Testis (tissue), 2 donors: ENCODE measurements at regions not wholly inside any gene's neighbourhood (a gene's known extent, or its start where the extent isn't known, plus 50 kb on each side); places are given as distances from the start of the nearest gene placed in this dataset.

Experiments used
- DNase-seq: peaks from one replicate; pipeline ENCODE4 v3.0.0-alpha.2; 2019
- H3K27ac ChIP-seq, 2 donors: fragments of 200-600 bp; sonication (generic); one replicate each; pipeline ENCODE4 v1.5.1; 2019
- H3K27me3 ChIP-seq: fragments of 200-600 bp; sonication (generic); one replicate; pipeline ENCODE4 v1.5.1; 2019
- H3K36me3 ChIP-seq: fragments of 200-600 bp; sonication (generic); one replicate; pipeline ENCODE4 v1.5.1; 2017; ENCODE audit warnings: low read depth; ENCODE audit errors: missing control alignments
- H3K4me1 ChIP-seq: fragments of 200-600 bp; sonication (generic); one replicate; pipeline ENCODE4 v1.5.1; 2019
- H3K4me3 ChIP-seq, 2 donors: fragments of 200-600 bp; sonication (generic); one replicate each; pipeline ENCODE4 v1.5.1; 2017 to 2019
- H3K9me3 ChIP-seq: fragments of 200-600 bp; sonication (generic); one replicate; pipeline ENCODE4 v1.5.1; 2017
- POLR2A ChIP-seq: fragments of 450-650 bp; IDR thresholded peaks from one replicate; pipeline ENCODE4 v1.6.1; 2017; ENCODE audit warnings: antibody characterized with exemption, mild to moderate bottlenecking, moderate library complexity
- WGBS, 2 donors: methylation state at CpG; one replicate each; pipeline ENCODE4 v1.1.5; 2018; 5-methylcytosine and 5-hydroxymethylcytosine counted together
- intact Hi-C: fragments of 100-400 bp; cut with DNase I; formaldehyde crosslinking; loops from one replicate; pipeline ENCODE4 v1.15.1; 2023; ENCODE audit warnings: low total_unique reads
- TF ChIP-seq, protein P1 (sequence below), 3 experiments: fragments of 450-650 bp in 2 of 3; fragments of 200-600 bp in 1 of 3; sonication (generic) in 1 of 3; IDR thresholded peaks; one replicate each; pipeline ENCODE4 v1.5.1; 2016 to 2019; ENCODE audit warnings: antibody characterized with exemption in 3 of 3, mild to moderate bottlenecking in 2 of 3, moderate library complexity in 1 of 3

- 60 to 67% methylated on average over 13 to 14 of the region's 14 CpGs for WGBS, 2 donors
- H3K9me3 ChIP-seq = no peaks in the 10 kb centered on the region
- H3K36me3 ChIP-seq = no peaks in the 10 kb centered on the region
- H3K4me3 ChIP-seq = no peak overlapping the region
- no peaks in the 10 kb centered on the region for H3K27me3 ChIP-seq
- H3K4me1 ChIP-seq = peaks cover 4% of the 10 kb centered on the region
- DNase-seq = peak; percentile 70
- TF ChIP-seq, protein P1, sequence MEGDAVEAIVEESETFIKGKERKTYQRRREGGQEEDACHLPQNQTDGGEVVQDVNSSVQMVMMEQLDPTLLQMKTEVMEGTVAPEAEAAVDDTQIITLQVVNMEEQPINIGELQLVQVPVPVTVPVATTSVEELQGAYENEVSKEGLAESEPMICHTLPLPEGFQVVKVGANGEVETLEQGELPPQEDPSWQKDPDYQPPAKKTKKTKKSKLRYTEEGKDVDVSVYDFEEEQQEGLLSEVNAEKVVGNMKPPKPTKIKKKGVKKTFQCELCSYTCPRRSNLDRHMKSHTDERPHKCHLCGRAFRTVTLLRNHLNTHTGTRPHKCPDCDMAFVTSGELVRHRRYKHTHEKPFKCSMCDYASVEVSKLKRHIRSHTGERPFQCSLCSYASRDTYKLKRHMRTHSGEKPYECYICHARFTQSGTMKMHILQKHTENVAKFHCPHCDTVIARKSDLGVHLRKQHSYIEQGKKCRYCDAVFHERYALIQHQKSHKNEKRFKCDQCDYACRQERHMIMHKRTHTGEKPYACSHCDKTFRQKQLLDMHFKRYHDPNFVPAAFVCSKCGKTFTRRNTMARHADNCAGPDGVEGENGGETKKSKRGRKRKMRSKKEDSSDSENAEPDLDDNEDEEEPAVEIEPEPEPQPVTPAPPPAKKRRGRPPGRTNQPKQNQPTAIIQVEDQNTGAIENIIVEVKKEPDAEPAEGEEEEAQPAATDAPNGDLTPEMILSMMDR (IDR thresholded peaks at IDR 0.05) = no peak
- TF ChIP-seq POLR2A = no peak
- no peak overlapping the region for H3K27ac ChIP-seq
- intact Hi-C loops = no loop called here
These were observed 243.4 kb downstream of the RHOU start for GRCh38 chr1:228978484-228979324.

GRCh38 chr1:228979325-228979699, 244.0 kb downstream of the RHOU start:
- intact Hi-C loops = no loop called here
- Histone ChIP-seq H3K4me1 (peaks cover 4% of the 10 kb centered on the region), H3K9me3 (no peaks in the 10 kb centered on the region), H3K36me3 (no peaks in the 10 kb centered on the region), H3K27ac (no peak overlapping the region), H3K4me3 (no peak overlapping the region), H3K27me3 (no peaks in the 10 kb centered on the region)
- 79 to 88% methylated on average over 7 of the region's 7 CpGs for WGBS, 2 donors
- TF ChIP-seq, protein P1 (IDR thresholded peaks at IDR 0.05) = no peak
- no peak for TF ChIP-seq POLR2A
- no peak for DNase-seq

GRCh38 chr1:228979774-228980173, 244.5 kb downstream of the RHOU start:
- Histone ChIP-seq H3K36me3 (no peaks in the 10 kb centered on the region), H3K9me3 (no peaks in the 10 kb centered on the region), H3K27ac (no peak overlapping the region), H3K4me1 (peaks cover 4% of the 10 kb centered on the region), H3K4me3 (no peak overlapping the region), H3K27me3 (no peaks in the 10 kb centered on the region)
- intact Hi-C loops = no loop called here
- 88 to 96% methylated on average over 6 of the region's 6 CpGs for WGBS, 2 donors
- no peak for DNase-seq
- no peak for TF ChIP-seq POLR2A
- TF ChIP-seq, protein P1 (IDR thresholded peaks at IDR 0.05) = no peak

GRCh38 chr1:228980232-228980937, 245.1 kb downstream of the RHOU start:
- no peaks in the 10 kb centered on the region for H3K36me3 ChIP-seq
- no peak for DNase-seq
- H3K4me3 ChIP-seq = no peak overlapping the region
- TF ChIP-seq, protein P1 (IDR thresholded peaks at IDR 0.05) = no peak
- TF ChIP-seq POLR2A = no peak
- H3K27me3 ChIP-seq = no peaks in the 10 kb centered on the region
- peaks cover 4% of the 10 kb centered on the region for H3K4me1 ChIP-seq
- 80 to 83% methylated on average over 9 of the region's 9 CpGs for WGBS, 2 donors
- H3K9me3 ChIP-seq = no peaks in the 10 kb centered on the region
- intact Hi-C loops = no loop called here
- no peak overlapping the region for H3K27ac ChIP-seq
